Ishikawa (cell line): ENCODE measurements at regions not wholly inside any gene's neighbourhood (a gene's known extent, or its start where the extent isn't known, plus 50 kb on each side); places are given as distances from the start of the nearest gene placed in this dataset.

Source experiments
- CEBPB ChIP-seq: IDR thresholded peaks from 2 replicates; pipeline ENCODE4 v1.6.1; 2012
- CREB1 ChIP-seq: IDR thresholded peaks from 2 replicates; pipeline ENCODE4 v1.6.1; 2012; ENCODE audit warnings: low read depth
- EGR1 ChIP-seq: IDR thresholded peaks from 2 replicates; pipeline ENCODE4 v1.6.1; 2012
- EP300 ChIP-seq: IDR thresholded peaks from 2 replicates; pipeline ENCODE4 v1.6.1; 2012; ENCODE audit warnings: borderline replicate concordance
- FOXM1 ChIP-seq: IDR thresholded peaks from 2 replicates; pipeline ENCODE4 v1.6.1; 2012; ENCODE audit warnings: low read depth, borderline replicate concordance
- NFIC ChIP-seq: IDR thresholded peaks from 2 replicates; pipeline ENCODE4 v1.6.1; 2012
- RAD21 ChIP-seq: IDR thresholded peaks from 2 replicates; pipeline ENCODE4 v1.6.1; 2012; ENCODE audit warnings: low read depth
- TAF1 ChIP-seq: IDR thresholded peaks from 2 replicates; pipeline ENCODE4 v1.6.1; 2012; ENCODE audit warnings: low read depth, mild to moderate bottlenecking
- TCF12 ChIP-seq: IDR thresholded peaks from 2 replicates; pipeline ENCODE4 v1.6.1; 2012; ENCODE audit warnings: low read depth
- TEAD4 ChIP-seq: IDR thresholded peaks from 2 replicates; pipeline ENCODE4 v1.6.1; 2012
- YY1 ChIP-seq: IDR thresholded peaks from 2 replicates; pipeline ENCODE4 v1.6.1; 2012; ENCODE audit warnings: low read depth
- ZBTB7A ChIP-seq: IDR thresholded peaks from 2 replicates; pipeline ENCODE4 v1.6.1; 2012; ENCODE audit warnings: low read depth
- TF ChIP-seq, protein P1 (sequence below): IDR thresholded peaks from 2 replicates; pipeline ENCODE4 v1.6.1; 2012
- TF ChIP-seq, protein P2 (sequence below): IDR thresholded peaks from 2 replicates; pipeline ENCODE4 v1.6.1; 2012
- TF ChIP-seq, protein P3 (sequence below): IDR thresholded peaks from 2 replicates; pipeline ENCODE4 v1.6.1; 2012; ENCODE audit warnings: low read depth, mild to moderate bottlenecking

DNA sequence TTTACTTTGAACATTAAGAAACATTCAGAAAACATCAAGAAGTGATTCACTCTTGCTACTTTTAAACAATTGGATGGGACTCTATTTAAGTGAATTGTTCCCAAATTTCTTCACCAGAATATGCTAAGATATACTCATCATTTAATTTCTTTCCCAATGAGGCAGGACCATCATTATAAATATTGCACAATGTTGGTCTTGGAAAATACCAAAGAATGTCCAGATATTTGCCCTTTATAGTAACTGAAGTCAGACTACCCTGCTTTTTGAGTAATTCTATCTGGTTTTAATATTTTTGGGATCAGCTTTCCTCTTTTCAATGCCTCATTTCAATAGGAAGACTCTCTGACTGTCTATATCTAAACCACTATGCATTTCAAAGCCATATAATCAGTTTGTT is 129.4 kb upstream of the TENM3 start:
- TF ChIP-seq, protein P1, sequence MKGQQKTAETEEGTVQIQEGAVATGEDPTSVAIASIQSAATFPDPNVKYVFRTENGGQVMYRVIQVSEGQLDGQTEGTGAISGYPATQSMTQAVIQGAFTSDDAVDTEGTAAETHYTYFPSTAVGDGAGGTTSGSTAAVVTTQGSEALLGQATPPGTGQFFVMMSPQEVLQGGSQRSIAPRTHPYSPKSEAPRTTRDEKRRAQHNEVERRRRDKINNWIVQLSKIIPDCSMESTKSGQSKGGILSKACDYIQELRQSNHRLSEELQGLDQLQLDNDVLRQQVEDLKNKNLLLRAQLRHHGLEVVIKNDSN: no peak
- TF ChIP-seq YY1 (no peak), RAD21 (no peak), CEBPB (no peak), EGR1 (no peak), FOXM1 (no peak), TEAD4 (no peak), TAF1 (no peak), NFIC (no peak), ZBTB7A (no peak), CREB1 (no peak), TCF12 (no peak), EP300 (no peak)
- TF ChIP-seq, protein P2, sequence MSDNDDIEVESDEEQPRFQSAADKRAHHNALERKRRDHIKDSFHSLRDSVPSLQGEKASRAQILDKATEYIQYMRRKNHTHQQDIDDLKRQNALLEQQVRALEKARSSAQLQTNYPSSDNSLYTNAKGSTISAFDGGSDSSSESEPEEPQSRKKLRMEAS: no peak
- TF ChIP-seq, protein P3, sequence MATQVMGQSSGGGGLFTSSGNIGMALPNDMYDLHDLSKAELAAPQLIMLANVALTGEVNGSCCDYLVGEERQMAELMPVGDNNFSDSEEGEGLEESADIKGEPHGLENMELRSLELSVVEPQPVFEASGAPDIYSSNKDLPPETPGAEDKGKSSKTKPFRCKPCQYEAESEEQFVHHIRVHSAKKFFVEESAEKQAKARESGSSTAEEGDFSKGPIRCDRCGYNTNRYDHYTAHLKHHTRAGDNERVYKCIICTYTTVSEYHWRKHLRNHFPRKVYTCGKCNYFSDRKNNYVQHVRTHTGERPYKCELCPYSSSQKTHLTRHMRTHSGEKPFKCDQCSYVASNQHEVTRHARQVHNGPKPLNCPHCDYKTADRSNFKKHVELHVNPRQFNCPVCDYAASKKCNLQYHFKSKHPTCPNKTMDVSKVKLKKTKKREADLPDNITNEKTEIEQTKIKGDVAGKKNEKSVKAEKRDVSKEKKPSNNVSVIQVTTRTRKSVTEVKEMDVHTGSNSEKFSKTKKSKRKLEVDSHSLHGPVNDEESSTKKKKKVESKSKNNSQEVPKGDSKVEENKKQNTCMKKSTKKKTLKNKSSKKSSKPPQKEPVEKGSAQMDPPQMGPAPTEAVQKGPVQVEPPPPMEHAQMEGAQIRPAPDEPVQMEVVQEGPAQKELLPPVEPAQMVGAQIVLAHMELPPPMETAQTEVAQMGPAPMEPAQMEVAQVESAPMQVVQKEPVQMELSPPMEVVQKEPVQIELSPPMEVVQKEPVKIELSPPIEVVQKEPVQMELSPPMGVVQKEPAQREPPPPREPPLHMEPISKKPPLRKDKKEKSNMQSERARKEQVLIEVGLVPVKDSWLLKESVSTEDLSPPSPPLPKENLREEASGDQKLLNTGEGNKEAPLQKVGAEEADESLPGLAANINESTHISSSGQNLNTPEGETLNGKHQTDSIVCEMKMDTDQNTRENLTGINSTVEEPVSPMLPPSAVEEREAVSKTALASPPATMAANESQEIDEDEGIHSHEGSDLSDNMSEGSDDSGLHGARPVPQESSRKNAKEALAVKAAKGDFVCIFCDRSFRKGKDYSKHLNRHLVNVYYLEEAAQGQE: no peak

DNA sequence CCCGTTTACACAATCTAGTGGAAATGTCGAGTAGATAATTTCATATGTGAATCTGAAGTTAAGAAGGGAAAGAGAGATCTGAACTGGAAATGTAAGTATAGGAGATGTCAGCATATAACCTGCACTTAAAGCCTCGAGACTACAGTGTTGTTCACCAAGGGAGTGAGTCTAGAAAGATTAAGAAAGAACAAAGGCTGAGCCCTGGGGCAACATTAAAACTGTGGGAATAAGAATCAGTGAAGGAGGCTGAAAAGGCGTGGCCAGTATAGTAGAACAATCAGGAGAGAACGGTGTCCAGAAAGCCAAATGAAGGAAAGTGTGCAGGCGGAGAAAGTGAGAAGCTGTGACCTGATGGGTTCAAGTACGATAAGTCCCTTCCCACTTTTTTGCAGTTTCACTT is 118.8 kb upstream of the TENM3 start:
- TF ChIP-seq, protein P1: no peak
- TF ChIP-seq CREB1 (no peak), EGR1 (no peak), FOXM1 (no peak), NFIC (no peak), CEBPB (no peak), EP300 (no peak), YY1 (no peak), TEAD4 (no peak)
- TF ChIP-seq, protein P3: no peak

DNA sequence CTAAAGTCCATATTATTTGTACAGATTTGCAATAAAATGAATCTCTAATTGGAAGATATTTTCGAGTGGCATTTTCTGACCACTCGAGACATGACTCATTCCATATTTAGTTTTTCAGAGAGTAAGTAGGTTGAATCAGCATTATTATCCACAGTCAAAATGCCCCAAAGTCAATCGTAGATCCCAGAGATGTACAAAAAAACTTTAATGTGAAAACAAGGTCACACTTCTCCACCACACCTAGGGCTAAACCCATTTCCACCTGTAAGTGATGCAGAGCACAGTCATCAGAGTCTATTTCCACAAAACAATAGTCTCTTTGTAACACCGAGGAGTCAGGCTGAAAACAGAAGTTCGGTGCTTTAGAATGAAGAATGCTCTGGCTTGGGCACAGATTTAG is 117.1 kb upstream of the TENM3 start:
- TF ChIP-seq, protein P2: no peak
- TF ChIP-seq TAF1 (no peak), RAD21 (no peak), EP300 (no peak), TCF12 (no peak), ZBTB7A (no peak), NFIC (no peak), EGR1 (no peak), CEBPB (no peak), YY1 (no peak), CREB1 (no peak), FOXM1 (no peak), TEAD4 (no peak)
- TF ChIP-seq, protein P3: no peak
- TF ChIP-seq, protein P1: no peak

DNA sequence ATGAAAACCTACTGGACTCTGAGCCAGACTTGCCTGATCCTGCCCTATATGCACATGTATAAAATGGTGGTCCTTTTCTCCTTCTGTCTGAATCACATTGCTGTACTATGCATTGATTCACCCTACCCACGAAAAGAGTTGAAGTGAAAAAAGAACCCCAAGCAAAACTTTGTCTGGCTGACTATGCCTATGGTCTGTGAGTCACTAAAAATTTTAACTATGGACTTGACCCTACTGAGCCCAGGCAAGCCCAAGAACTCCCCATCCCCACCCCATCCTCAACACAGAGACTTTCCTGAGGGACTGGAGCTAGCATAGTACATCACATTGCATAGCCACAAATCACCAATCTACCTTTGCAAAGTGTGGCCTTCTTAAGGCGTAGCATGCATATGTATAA is 116.6 kb upstream of the TENM3 start:
- TF ChIP-seq, protein P1: no peak
- TF ChIP-seq FOXM1 (no peak), CREB1 (no peak), RAD21 (no peak), TAF1 (no peak), EP300 (no peak)
